ENCODE measurements at regions not wholly inside any gene's neighbourhood (a gene's known extent, or its start where the extent isn't known, plus 50 kb on each side); places are given as distances from the start of the nearest gene placed in this dataset.

DNA sequence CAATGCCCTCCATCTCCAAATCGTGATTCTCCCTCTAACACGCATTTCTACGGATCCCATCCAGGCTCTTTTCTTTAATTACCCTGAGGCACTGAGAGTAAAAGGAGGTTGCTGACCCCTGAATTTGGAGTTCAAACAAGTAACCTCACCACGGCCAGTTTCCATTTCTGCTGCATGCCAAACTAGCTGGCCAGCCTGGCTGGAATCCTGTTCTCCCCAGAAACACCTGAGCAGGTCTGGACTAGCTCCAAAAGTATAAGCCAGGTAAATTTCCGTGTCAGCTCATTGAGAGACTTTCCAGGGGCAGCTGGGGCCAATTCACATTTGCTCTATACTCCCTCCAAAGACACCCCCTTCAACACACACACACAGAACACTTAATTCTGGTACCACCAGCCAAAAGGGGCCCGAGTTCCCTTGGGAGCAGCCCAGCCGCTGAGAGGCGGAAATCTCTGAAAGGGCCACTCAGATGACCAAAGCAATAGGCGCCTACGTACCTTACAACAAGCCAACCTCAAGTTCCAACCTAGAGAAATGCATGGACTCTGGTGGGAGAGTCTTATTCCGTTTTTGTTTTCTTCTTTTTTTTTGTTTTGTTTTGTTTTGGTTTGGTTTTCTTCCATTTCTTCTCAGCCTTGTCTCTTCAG, 131.4 kb downstream of the NDUFA12 start:
- no peak for DNase-seq (ENCODE audit: extremely low read depth, low read depth)
- TF ChIP-seq, protein P1, sequence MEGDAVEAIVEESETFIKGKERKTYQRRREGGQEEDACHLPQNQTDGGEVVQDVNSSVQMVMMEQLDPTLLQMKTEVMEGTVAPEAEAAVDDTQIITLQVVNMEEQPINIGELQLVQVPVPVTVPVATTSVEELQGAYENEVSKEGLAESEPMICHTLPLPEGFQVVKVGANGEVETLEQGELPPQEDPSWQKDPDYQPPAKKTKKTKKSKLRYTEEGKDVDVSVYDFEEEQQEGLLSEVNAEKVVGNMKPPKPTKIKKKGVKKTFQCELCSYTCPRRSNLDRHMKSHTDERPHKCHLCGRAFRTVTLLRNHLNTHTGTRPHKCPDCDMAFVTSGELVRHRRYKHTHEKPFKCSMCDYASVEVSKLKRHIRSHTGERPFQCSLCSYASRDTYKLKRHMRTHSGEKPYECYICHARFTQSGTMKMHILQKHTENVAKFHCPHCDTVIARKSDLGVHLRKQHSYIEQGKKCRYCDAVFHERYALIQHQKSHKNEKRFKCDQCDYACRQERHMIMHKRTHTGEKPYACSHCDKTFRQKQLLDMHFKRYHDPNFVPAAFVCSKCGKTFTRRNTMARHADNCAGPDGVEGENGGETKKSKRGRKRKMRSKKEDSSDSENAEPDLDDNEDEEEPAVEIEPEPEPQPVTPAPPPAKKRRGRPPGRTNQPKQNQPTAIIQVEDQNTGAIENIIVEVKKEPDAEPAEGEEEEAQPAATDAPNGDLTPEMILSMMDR (IDR thresholded peaks at IDR 0.05; ENCODE audit: low read depth, low read length): no peak

DNA sequence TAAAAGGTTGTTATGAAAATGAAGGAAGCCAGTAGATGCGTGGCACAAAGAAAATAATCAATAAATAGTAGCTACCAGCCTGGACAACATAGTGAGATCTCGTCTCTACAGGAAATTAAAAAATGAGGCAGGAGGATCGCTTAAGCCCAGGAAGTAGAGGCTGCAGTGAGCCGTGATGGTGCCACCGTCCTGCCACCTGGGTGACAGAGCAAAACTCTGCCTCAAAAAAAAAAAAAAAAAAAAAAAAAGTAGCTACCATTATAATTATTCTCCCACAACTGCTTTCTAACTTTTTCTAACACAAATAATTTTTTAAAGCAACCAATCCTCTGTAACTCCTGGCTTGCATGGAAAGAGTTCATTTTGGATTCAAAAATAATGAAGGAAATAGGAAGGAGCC, 133.0 kb downstream of the NDUFA12 start:
- TF ChIP-seq, protein P1 (IDR thresholded peaks at IDR 0.05; ENCODE audit: low read depth, low read length): no peak
- no peak for DNase-seq (ENCODE audit: extremely low read depth, low read depth)

DNA sequence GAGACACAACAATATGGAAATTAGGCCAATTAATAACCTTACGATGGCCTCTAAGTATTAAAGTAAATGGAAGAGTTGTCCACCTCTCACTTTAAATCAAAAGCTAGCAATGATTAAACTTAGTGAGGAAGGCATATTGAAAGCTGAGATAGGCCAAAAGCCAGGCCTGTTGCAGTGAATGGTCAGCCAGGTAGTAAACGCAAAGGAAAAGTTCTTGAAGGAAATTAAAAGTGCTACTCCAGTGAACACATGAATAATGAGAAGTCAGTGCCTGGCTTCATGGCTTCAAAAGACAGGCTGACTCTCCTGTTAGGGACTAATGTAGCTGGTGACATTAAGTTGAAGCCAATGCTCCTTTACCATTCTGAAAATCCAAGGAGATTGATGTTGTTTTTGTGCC, 135.3 kb downstream of the NDUFA12 start:
- DNase-seq (ENCODE audit: extremely low read depth, low read depth): no peak
- TF ChIP-seq, protein P1 (IDR thresholded peaks at IDR 0.05; ENCODE audit: low read depth, low read length): no peak

DNA sequence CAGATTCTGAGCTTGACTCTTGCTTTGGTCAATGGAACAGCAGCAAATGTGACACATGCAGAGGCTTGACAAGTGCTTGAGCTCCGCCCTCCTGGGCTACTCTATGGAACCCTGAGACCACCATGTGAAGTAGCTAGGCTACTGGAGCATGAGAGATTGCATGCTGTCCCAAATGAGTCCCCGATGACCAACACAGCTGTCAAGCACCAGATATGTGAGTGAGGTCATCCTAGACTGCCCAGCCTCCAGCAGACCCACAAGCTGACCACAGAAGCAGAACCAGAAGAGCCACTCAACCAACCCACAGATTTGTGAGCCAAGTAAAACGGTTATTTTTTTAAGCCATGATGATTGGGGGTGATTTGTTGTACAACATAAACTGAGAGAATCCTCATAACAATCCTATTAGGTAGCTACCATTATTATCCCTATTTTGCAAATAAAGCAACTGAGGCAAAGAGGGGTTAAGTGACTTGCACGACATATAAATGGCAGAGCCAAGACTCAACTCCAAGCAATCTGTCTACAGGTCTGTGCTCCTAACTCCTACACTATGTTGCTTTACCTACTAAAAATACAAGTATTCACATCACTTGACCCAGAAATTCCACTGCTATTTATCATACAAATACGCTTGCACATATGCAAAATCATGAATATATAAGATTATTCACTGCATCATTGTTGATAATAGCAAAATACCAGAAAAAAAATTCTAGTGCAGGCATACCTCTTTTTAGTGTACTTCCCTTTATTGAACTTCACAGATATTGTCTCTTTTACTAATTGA, 136.2 kb downstream of the NDUFA12 start:
- DNase-seq (ENCODE audit: extremely low read depth, low read depth): no peak
- TF ChIP-seq, protein P1 (IDR thresholded peaks at IDR 0.05; ENCODE audit: low read depth, low read length): no peak

DNA sequence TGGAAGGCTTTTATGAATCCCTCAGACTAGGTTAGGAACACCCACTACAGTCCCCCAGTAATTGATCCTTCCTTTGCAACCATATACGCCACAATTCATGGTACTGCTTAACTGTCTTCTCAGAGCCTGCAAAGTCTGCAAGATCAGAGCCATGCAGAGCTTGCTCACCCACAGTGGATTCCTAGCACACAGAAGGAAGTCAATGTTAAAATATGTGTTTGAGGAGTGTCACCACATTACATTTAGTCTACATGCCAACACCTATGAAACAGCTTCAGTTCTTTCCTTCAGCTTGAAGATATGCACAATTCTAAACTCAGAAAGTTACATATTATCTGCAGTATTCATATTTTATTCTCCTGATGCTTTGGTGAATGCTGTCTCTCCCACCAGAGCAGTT, 138.5 kb downstream of the NDUFA12 start:
- TF ChIP-seq, protein P1 (IDR thresholded peaks at IDR 0.05; ENCODE audit: low read depth, low read length): no peak
- DNase-seq (ENCODE audit: extremely low read depth, low read depth): no peak

DNA sequence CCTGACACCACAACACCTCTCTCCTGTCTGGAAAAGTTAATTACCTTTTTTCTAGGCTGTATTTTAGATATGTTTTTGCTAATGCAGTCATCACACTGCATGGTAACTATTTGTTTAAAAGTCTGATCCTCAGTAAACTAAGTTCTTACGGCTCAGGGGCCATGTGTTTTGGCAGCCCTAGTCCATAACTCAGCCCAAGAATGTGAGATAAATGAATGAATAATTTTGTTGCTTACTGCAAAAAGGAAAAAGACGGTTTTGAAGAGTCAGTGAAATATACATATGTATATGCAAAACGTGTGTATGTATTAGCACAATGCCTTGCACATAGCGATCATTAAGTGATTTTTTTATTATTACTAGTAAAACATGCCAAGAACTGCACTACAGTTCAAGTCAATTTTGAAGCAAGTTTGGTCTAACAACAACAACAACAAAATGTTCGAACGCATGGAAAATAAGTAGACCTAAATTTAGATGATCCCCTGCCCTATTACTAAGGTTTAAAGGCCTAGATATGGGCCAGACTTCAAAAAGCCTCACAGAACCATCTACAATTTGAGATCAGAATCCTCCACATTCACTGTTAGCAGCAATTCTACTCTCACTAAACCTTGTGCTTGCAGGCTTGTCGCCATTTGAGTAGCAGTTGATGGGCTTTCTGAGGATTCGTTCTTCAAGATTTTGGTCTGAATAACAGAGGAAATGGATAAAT, 140.0 kb downstream of the NDUFA12 start:
- DNase-seq (ENCODE audit: extremely low read depth, low read depth): no peak
- TF ChIP-seq, protein P1 (IDR thresholded peaks at IDR 0.05; ENCODE audit: low read depth, low read length): no peak

DNA sequence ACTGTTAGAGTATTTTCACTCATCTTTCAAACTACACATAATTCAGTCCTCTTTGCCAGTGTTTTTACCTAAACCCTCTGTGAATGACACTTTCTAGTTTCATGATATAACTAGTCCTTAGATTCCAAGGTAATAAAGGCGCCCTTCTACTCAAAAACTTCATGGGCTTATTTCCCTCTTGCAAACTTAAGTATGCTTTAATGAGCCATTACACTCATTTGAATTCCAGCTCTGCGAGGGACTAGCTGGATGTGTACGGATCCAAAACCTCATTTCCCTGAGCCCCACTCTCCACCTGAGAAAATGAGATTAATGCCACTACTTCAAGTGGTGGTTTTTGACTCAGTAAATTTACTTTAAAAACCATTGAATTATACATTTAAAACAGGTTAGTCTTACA, 141.1 kb downstream of the NDUFA12 start:
- TF ChIP-seq, protein P1 (IDR thresholded peaks at IDR 0.05; ENCODE audit: low read depth, low read length): no peak
- DNase-seq (ENCODE audit: extremely low read depth, low read depth): no peak

Measured in AG09319 (cell line).